ENCODE measurements at regions not wholly inside any gene's neighbourhood (a gene's known extent, or its start where the extent isn't known, plus 50 kb on each side); places are given as distances from the start of the nearest gene placed in this dataset.

GRCh38 chr21:20151741-20152140 lies 846.5 kb upstream of the NCAM2 start:
- TF ChIP-seq EZH2phosphoT487 (IDR thresholded peaks at IDR 0.05; ENCODE audit: insufficient read depth, low read depth), result no peak
- no peak for TF ChIP-seq EZH2 (IDR thresholded peaks at IDR 0.05; ENCODE audit: insufficient read depth, poor library complexity, severe bottlenecking)
